Activated T-cell treated with anti-CD3 and anti-CD28 coated beads for 24 hours (primary cell): ENCODE measurements at regions not wholly inside any gene's neighbourhood (a gene's known extent, or its start where the extent isn't known, plus 50 kb on each side); places are given as distances from the start of the nearest gene placed in this dataset.
"Not testable (repeated sequence)": the region's sequence is repeated elsewhere in the genome, so short reads cannot be mapped to it uniquely, and the experiment has no call there.

Experiments
- DNase-seq: peaks from one replicate; pipeline ENCODE4 v3.0.0-alpha.2; 2020; ENCODE audit warnings: low read depth

- DNase-seq, result peak; percentile 9
These were observed 60.6 kb upstream of the AKR1C1 start for GRCh38 chr10:4902571-4903011.

DNA sequence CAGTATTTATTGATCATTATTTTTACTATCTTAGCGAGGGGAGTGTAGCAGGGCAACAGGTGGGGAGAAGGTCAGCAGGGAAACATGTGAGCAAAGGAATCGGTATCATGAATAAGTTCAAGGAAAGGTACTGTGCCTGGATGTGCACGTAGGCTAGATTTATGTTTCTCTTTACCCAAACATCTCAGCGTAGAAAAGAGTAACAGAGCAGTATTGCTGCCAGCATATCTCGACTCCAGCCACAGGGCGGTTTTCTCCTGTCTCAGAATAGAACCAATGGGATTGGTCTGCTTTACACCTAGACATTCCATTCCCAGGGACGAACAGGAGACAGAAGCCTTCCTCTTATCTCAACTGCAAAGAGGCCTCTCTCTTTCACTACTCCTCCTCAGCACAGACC, 60.1 kb upstream of the AKR1C1 start:
- not testable (repeated sequence) for DNase-seq

- DNase-seq, result not testable (repeated sequence)
These were observed 59.5 kb upstream of the AKR1C1 start for GRCh38 chr10:4903675-4904074.

GRCh38 chr10:4909118-4909517, 54.1 kb upstream of the AKR1C1 start:
- DNase-seq, result no peak
